ENCODE measurements at regions not wholly inside any gene's neighbourhood (a gene's known extent, or its start where the extent isn't known, plus 50 kb on each side); places are given as distances from the start of the nearest gene placed in this dataset.

GRCh38 chr10:105503714-105504113 lies 862.6 kb downstream of the SORCS3 start:
- TF ChIP-seq CTCF (IDR thresholded peaks at IDR 0.05) = no peak
- no peak for TF ChIP-seq POLR2A (IDR thresholded peaks at IDR 0.05)
- DNase-seq = no peak
- Histone ChIP-seq H3K36me3 (no peaks in the 10 kb centered on the region), H3K27ac (no peak overlapping the region), H3K9me3 (no peaks in the 10 kb centered on the region), H3K4me3 (no peak overlapping the region), H3K4me1 (no peaks in the 10 kb centered on the region), H3K27me3 (no peaks in the 10 kb centered on the region)
- intact Hi-C loops (cut with DNase I; ENCODE audit: low total_unique reads) = no loop called here

GRCh38 chr10:105502058-105502457 lies 861.0 kb downstream of the SORCS3 start:
- no peak overlapping the region for H3K27ac ChIP-seq
- no peaks in the 10 kb centered on the region for H3K27me3 ChIP-seq
- no peaks in the 10 kb centered on the region for H3K9me3 ChIP-seq
- intact Hi-C loops (cut with DNase I; ENCODE audit: low total_unique reads) = no loop called here
- no peak for DNase-seq
- TF ChIP-seq POLR2A (IDR thresholded peaks at IDR 0.05) (no peak), CTCF (IDR thresholded peaks at IDR 0.05) (no peak)
- H3K4me3 ChIP-seq = no peak overlapping the region
- H3K36me3 ChIP-seq = no peaks in the 10 kb centered on the region
- H3K4me1 ChIP-seq = no peaks in the 10 kb centered on the region

DNA sequence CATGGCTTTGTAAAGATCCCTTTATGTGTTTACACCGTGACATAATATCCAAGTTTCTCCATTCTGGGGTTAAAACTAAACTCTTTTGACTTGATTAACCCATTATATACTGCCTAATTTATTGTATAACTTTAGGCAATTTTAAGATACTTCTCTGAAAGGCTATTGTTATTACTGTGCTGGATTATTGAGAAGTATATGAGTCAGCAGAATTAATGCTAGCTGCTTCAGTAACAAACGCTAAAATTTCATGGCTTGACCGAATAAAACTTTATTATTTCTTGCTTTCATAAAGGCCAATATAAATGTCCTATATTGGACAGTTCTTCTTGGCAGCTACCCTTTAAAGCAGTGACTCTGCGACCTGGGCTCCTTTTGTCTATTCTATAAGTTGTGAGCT lies 853.9 kb downstream of the SORCS3 start:
- intact Hi-C loops (cut with DNase I; ENCODE audit: low total_unique reads) = no loop called here
- H3K4me1 ChIP-seq = no peaks in the 10 kb centered on the region
- H3K36me3 ChIP-seq = no peaks in the 10 kb centered on the region
- H3K9me3 ChIP-seq = no peaks in the 10 kb centered on the region
- TF ChIP-seq CTCF (IDR thresholded peaks at IDR 0.05) (no peak), POLR2A (IDR thresholded peaks at IDR 0.05) (no peak)
- H3K4me3 ChIP-seq = no peak overlapping the region
- H3K27ac ChIP-seq = no peak overlapping the region
- H3K27me3 ChIP-seq = no peaks in the 10 kb centered on the region
- DNase-seq = no peak

- Histone ChIP-seq H3K4me1 (no peaks in the 10 kb centered on the region), H3K9me3 (no peaks in the 10 kb centered on the region), H3K27ac (no peak overlapping the region), H3K4me3 (no peak overlapping the region), H3K27me3 (no peaks in the 10 kb centered on the region), H3K36me3 (no peaks in the 10 kb centered on the region)
- intact Hi-C loops (cut with DNase I; ENCODE audit: low total_unique reads) = no loop called here
- no peak for DNase-seq
- TF ChIP-seq CTCF (IDR thresholded peaks at IDR 0.05) (no peak), POLR2A (IDR thresholded peaks at IDR 0.05) (no peak)
These were observed 853.2 kb downstream of the SORCS3 start for GRCh38 chr10:105494303-105494702.

- TF ChIP-seq POLR2A (IDR thresholded peaks at IDR 0.05) = no peak
- TF ChIP-seq CTCF (IDR thresholded peaks at IDR 0.05) = no peak
- H3K4me3 ChIP-seq = no peak overlapping the region
- no peaks in the 10 kb centered on the region for H3K27me3 ChIP-seq
- H3K36me3 ChIP-seq = no peaks in the 10 kb centered on the region
- H3K4me1 ChIP-seq = no peaks in the 10 kb centered on the region
- no peak overlapping the region for H3K27ac ChIP-seq
- DNase-seq = no peak
- intact Hi-C loops (cut with DNase I; ENCODE audit: low total_unique reads) = no loop called here
- no peaks in the 10 kb centered on the region for H3K9me3 ChIP-seq
These were observed 832.1 kb downstream of the SORCS3 start for GRCh38 chr10:105473170-105473569.

Data from uterus (tissue), 3 donors.